Astrocyte (in vitro differentiated cells and primary cell): ENCODE measurements at regions not wholly inside any gene's neighbourhood (a gene's known extent, or its start where the extent isn't known, plus 50 kb on each side); places are given as distances from the start of the nearest gene placed in this dataset.

Experiments used
- DNase-seq: peaks from one replicate; pipeline ENCODE4 v3.0.0-alpha.2; 2010; ENCODE audit warnings: low read depth
- FAIRE-seq: peaks from 2 replicates; lab custom pipeline; 2011; peaks lifted over from hg19 to GRCh38; lab: Jason Lieb, UNC
- H2AFZ ChIP-seq: 2 replicates; pipeline ENCODE4 v1.6.0; 2012; ENCODE audit warnings: low read depth, low read length, inconsistent platforms
- H3K27ac ChIP-seq: 2 replicates; pipeline ENCODE4 v1.5.1; 2011; ENCODE audit warnings: low read depth, low read length, inconsistent platforms
- H3K27me3 ChIP-seq: 2 replicates; pipeline ENCODE4 v1.6.0; 2011; ENCODE audit warnings: low read length, inconsistent platforms; ENCODE audit not compliant: insufficient read depth
- H3K36me3 ChIP-seq: 2 replicates; pipeline ENCODE4 v1.5.1; 2011; ENCODE audit warnings: low read length, inconsistent platforms; ENCODE audit not compliant: insufficient read depth
- H3K4me1 ChIP-seq: 2 replicates; pipeline ENCODE4 v1.5.1; 2011; ENCODE audit warnings: low read length, inconsistent platforms; ENCODE audit not compliant: insufficient read depth
- H3K4me2 ChIP-seq: 2 replicates; pipeline ENCODE4 v1.6.0; 2012; ENCODE audit warnings: low read length, inconsistent platforms
- H3K4me3 ChIP-seq: 2 replicates; pipeline ENCODE4 v1.5.1; 2011; ENCODE audit warnings: low read depth, mild to moderate bottlenecking, low read length, inconsistent platforms; ENCODE audit not compliant: insufficient read depth
- H3K79me2 ChIP-seq: 2 replicates; pipeline ENCODE4 v1.6.0; 2012; ENCODE audit warnings: mild to moderate bottlenecking, low read length, inconsistent platforms; ENCODE audit not compliant: insufficient read depth
- H3K9ac ChIP-seq: 2 replicates; pipeline ENCODE4 v1.6.0; 2012; ENCODE audit warnings: mild to moderate bottlenecking, low read length, inconsistent platforms
- H3K9me3 ChIP-seq: 2 replicates; pipeline ENCODE4 v1.5.1; 2012; ENCODE audit warnings: low read depth, mild to moderate bottlenecking, low read length, inconsistent platforms; ENCODE audit not compliant: insufficient read depth
- H4K20me1 ChIP-seq: 2 replicates; pipeline ENCODE4 v1.6.0; 2012; ENCODE audit warnings: low read length, inconsistent platforms; ENCODE audit not compliant: insufficient read depth
- H3K27ac Mint-ChIP-seq: one replicate; pipeline ENCODE4 v1.8.0; 2021; ENCODE audit warnings: mild to moderate bottlenecking, mixed read lengths; ENCODE audit not compliant: unreplicated experiment
- H3K27me3 Mint-ChIP-seq: one replicate; pipeline ENCODE4 v1.8.0; 2021; ENCODE audit warnings: low read depth, mixed read lengths; ENCODE audit not compliant: unreplicated experiment
- H3K36me3 Mint-ChIP-seq: one replicate; pipeline ENCODE4 v1.8.0; 2021; ENCODE audit warnings: low read depth, mixed read lengths; ENCODE audit not compliant: unreplicated experiment
- H3K4me1 Mint-ChIP-seq: one replicate; pipeline ENCODE4 v1.8.0; 2021; ENCODE audit warnings: low read depth, mixed read lengths; ENCODE audit not compliant: unreplicated experiment
- H3K4me3 Mint-ChIP-seq: one replicate; pipeline ENCODE4 v1.8.0; 2021; ENCODE audit warnings: mild to moderate bottlenecking, moderate library complexity, mixed read lengths; ENCODE audit not compliant: unreplicated experiment
- H3K9me3 Mint-ChIP-seq: one replicate; pipeline ENCODE4 v1.8.0; 2021; ENCODE audit warnings: mild to moderate bottlenecking, mixed read lengths; ENCODE audit not compliant: unreplicated experiment
- CTCF ChIP-seq: IDR thresholded peaks from 2 replicates; pipeline ENCODE4 v1.5.1; 2011; ENCODE audit warnings: low read depth, mild to moderate bottlenecking, inconsistent platforms, low read length, moderate library complexity; ENCODE audit not compliant: insufficient read depth
- EZH2 ChIP-seq: IDR thresholded peaks from 2 replicates; pipeline ENCODE4 v1.6.1; 2012; ENCODE audit warnings: mild to moderate bottlenecking, low read length, inconsistent platforms; ENCODE audit not compliant: insufficient read depth

GRCh38 chr3:81929697-81930096, 168.3 kb upstream of the GBE1 start:
- no peak for TF ChIP-seq CTCF
- no peak for TF ChIP-seq EZH2
- Histone ChIP-seq H3K27me3 (no peaks in the 10 kb centered on the region), H3K4me1 (no peaks in the 10 kb centered on the region), H3K4me2 (no peak overlapping the region), H3K9ac (no peak overlapping the region), H3K27ac (no peak overlapping the region), H2AFZ (no peak overlapping the region), H3K4me3 (no peak overlapping the region), H3K79me2 (no peaks in the 10 kb centered on the region), H3K9me3 (no peaks in the 10 kb centered on the region), H3K36me3 (no peaks in the 10 kb centered on the region), H4K20me1 (no peaks in the 10 kb centered on the region)
- H3K4me3 Mint-ChIP-seq, result no peak overlapping the region
- H3K27ac Mint-ChIP-seq, result no peak overlapping the region
- H3K4me1 Mint-ChIP-seq, result no peaks in the 10 kb centered on the region
- no peak for FAIRE-seq
- no peaks in the 10 kb centered on the region for H3K36me3 Mint-ChIP-seq
- DNase-seq, result no peak
- no peaks in the 10 kb centered on the region for H3K27me3 Mint-ChIP-seq
- no peaks in the 10 kb centered on the region for H3K9me3 Mint-ChIP-seq

- TF ChIP-seq EZH2 (no peak), CTCF (no peak)
- FAIRE-seq (no peak), DNase-seq (no peak)
- Histone ChIP-seq H2AFZ (no peak overlapping the region), H3K9ac (no peak overlapping the region), H3K9me3 (no peaks in the 10 kb centered on the region), H3K36me3 (no peaks in the 10 kb centered on the region), H3K79me2 (no peaks in the 10 kb centered on the region), H3K27me3 (no peaks in the 10 kb centered on the region), H4K20me1 (no peaks in the 10 kb centered on the region), H3K4me2 (no peak overlapping the region), H3K4me3 (no peak overlapping the region), H3K4me1 (no peaks in the 10 kb centered on the region), H3K27ac (no peak overlapping the region)
- Mint-ChIP-seq H3K4me3 (no peak overlapping the region), H3K27ac (no peak overlapping the region), H3K4me1 (no peaks in the 10 kb centered on the region), H3K27me3 (no peaks in the 10 kb centered on the region), H3K9me3 (no peaks in the 10 kb centered on the region), H3K36me3 (no peaks in the 10 kb centered on the region)
Measured at GRCh38 chr3:81927811-81928210, 166.4 kb upstream of the GBE1 start.

- H3K79me2 ChIP-seq, result no peaks in the 10 kb centered on the region
- Mint-ChIP-seq H3K27ac (no peak overlapping the region), H3K36me3 (no peaks in the 10 kb centered on the region), H3K4me3 (no peak overlapping the region), H3K4me1 (peaks cover 2% of the 10 kb centered on the region), H3K9me3 (no peaks in the 10 kb centered on the region), H3K27me3 (no peaks in the 10 kb centered on the region)
- no peaks in the 10 kb centered on the region for H3K27me3 ChIP-seq
- no peaks in the 10 kb centered on the region for H3K36me3 ChIP-seq
- no peak overlapping the region for H2AFZ ChIP-seq
- H3K4me3 ChIP-seq, result no peak overlapping the region
- no peak overlapping the region for H3K9ac ChIP-seq
- DNase-seq (no peak), FAIRE-seq (no peak)
- TF ChIP-seq EZH2 (no peak), CTCF (no peak)
- no peaks in the 10 kb centered on the region for H4K20me1 ChIP-seq
- no peak overlapping the region for H3K4me2 ChIP-seq
- H3K9me3 ChIP-seq, result no peaks in the 10 kb centered on the region
- H3K27ac ChIP-seq, result no peak overlapping the region
- no peaks in the 10 kb centered on the region for H3K4me1 ChIP-seq
Measured at GRCh38 chr3:81925385-81925784, 163.9 kb upstream of the GBE1 start.
